ENCODE measurements at regions not wholly inside any gene's neighbourhood (a gene's known extent, or its start where the extent isn't known, plus 50 kb on each side); places are given as distances from the start of the nearest gene placed in this dataset.

- H3K27me3 ChIP-seq (ENCODE audit: control insufficient read depth, insufficient read depth, low read length), result no peaks in the 10 kb centered on the region
- TF ChIP-seq, protein P1, sequence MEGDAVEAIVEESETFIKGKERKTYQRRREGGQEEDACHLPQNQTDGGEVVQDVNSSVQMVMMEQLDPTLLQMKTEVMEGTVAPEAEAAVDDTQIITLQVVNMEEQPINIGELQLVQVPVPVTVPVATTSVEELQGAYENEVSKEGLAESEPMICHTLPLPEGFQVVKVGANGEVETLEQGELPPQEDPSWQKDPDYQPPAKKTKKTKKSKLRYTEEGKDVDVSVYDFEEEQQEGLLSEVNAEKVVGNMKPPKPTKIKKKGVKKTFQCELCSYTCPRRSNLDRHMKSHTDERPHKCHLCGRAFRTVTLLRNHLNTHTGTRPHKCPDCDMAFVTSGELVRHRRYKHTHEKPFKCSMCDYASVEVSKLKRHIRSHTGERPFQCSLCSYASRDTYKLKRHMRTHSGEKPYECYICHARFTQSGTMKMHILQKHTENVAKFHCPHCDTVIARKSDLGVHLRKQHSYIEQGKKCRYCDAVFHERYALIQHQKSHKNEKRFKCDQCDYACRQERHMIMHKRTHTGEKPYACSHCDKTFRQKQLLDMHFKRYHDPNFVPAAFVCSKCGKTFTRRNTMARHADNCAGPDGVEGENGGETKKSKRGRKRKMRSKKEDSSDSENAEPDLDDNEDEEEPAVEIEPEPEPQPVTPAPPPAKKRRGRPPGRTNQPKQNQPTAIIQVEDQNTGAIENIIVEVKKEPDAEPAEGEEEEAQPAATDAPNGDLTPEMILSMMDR (IDR thresholded peaks at IDR 0.05; ENCODE audit: insufficient read depth, low read length, poor library complexity, severe bottlenecking), result no peak
- DNase-seq (ENCODE audit: low read depth), result no peak
Measured at GRCh38 chr5:71893451-71893850, 174.4 kb downstream of the CARTPT start.

GRCh38 chr5:71894091-71894490 is 175.0 kb downstream of the CARTPT start:
- no peak for DNase-seq (ENCODE audit: low read depth)
- TF ChIP-seq, protein P1 (IDR thresholded peaks at IDR 0.05; ENCODE audit: insufficient read depth, low read length, poor library complexity, severe bottlenecking), result no peak

More at GRCh38 chr5:71893451-71893850, 174.4 kb downstream of the CARTPT start:
- Histone ChIP-seq H3K36me3 (ENCODE audit: control insufficient read depth, insufficient read depth, low read length) (no peaks in the 10 kb centered on the region), H3K4me3 (ENCODE audit: low read depth, low read length) (no peak overlapping the region)

GRCh38 chr5:71895546-71895945 is 176.5 kb downstream of the CARTPT start:
- Histone ChIP-seq H3K36me3 (ENCODE audit: control insufficient read depth, insufficient read depth, low read length) (no peaks in the 10 kb centered on the region), H3K4me3 (ENCODE audit: low read depth, low read length) (no peak overlapping the region), H3K27me3 (ENCODE audit: control insufficient read depth, insufficient read depth, low read length) (no peaks in the 10 kb centered on the region)
- DNase-seq (ENCODE audit: low read depth), result no peak
- TF ChIP-seq, protein P1 (IDR thresholded peaks at IDR 0.05; ENCODE audit: insufficient read depth, low read length, poor library complexity, severe bottlenecking), result no peak

More at GRCh38 chr5:71894091-71894490, 175.0 kb downstream of the CARTPT start:
- Histone ChIP-seq H3K27me3 (ENCODE audit: control insufficient read depth, insufficient read depth, low read length) (no peaks in the 10 kb centered on the region), H3K36me3 (ENCODE audit: control insufficient read depth, insufficient read depth, low read length) (no peaks in the 10 kb centered on the region), H3K4me3 (ENCODE audit: low read depth, low read length) (no peak overlapping the region)

GRCh38 chr5:71899865-71900342 is 180.8 kb downstream of the CARTPT start:
- TF ChIP-seq, protein P1 (IDR thresholded peaks at IDR 0.05; ENCODE audit: insufficient read depth, low read length, poor library complexity, severe bottlenecking), result no peak
- Histone ChIP-seq H3K36me3 (ENCODE audit: control insufficient read depth, insufficient read depth, low read length) (no peaks in the 10 kb centered on the region), H3K27me3 (ENCODE audit: control insufficient read depth, insufficient read depth, low read length) (no peaks in the 10 kb centered on the region), H3K4me3 (ENCODE audit: low read depth, low read length) (no peak overlapping the region)
- no peak for DNase-seq (ENCODE audit: low read depth)

DNA sequence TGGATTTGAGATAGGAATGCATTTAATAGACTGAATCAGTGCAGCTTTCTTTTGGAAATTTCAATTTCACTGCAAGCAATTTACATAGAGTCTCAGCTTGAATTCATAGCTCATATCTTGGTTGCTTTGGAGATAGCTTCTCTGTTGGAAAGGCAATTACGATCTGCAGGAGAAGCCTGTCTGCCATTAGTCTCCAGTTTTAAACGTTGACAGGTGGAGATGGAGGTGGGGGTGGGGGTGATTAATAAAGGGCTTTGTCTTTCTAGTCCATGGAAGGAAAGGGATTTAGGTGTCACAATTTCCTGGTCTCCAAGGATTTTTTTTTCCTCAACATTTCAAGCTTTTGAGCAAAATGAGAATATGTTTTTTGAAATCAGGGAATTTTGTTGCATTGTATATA is 184.7 kb downstream of the CARTPT start:
- TF ChIP-seq, protein P1 (IDR thresholded peaks at IDR 0.05; ENCODE audit: insufficient read depth, low read length, poor library complexity, severe bottlenecking), result no peak

GRCh38 chr5:71904852-71905251 is 185.8 kb downstream of the CARTPT start:
- TF ChIP-seq, protein P1 (IDR thresholded peaks at IDR 0.05; ENCODE audit: insufficient read depth, low read length, poor library complexity, severe bottlenecking), result no peak
- Histone ChIP-seq H3K4me3 (ENCODE audit: low read depth, low read length) (no peak overlapping the region), H3K36me3 (ENCODE audit: control insufficient read depth, insufficient read depth, low read length) (no peaks in the 10 kb centered on the region), H3K27me3 (ENCODE audit: control insufficient read depth, insufficient read depth, low read length) (no peaks in the 10 kb centered on the region)
- DNase-seq (ENCODE audit: low read depth), result no peak

More for the DNA sequence above, 184.7 kb downstream of the CARTPT start:
- DNase-seq (ENCODE audit: low read depth), result no peak
- H3K36me3 ChIP-seq (ENCODE audit: control insufficient read depth, insufficient read depth, low read length), result no peaks in the 10 kb centered on the region
- no peak overlapping the region for H3K4me3 ChIP-seq (ENCODE audit: low read depth, low read length)
- no peaks in the 10 kb centered on the region for H3K27me3 ChIP-seq (ENCODE audit: control insufficient read depth, insufficient read depth, low read length)
